IMR-90 (cell line): ENCODE measurements at regions not wholly inside any gene's neighbourhood (a gene's known extent, or its start where the extent isn't known, plus 50 kb on each side); places are given as distances from the start of the nearest gene placed in this dataset.
A peak's percentile ranks its signal among the peaks of the same experiment; 100 is the strongest.

Experiments used
- FOS ChIP-seq: fragments of 150-350 bp; IDR thresholded peaks from 2 replicates; pipeline ENCODE4 v1.6.1; 2016; ENCODE audit warnings: low read depth, low read length
- MAFK ChIP-seq: IDR thresholded peaks from 2 replicates; pipeline ENCODE4 v1.6.1; 2012; ENCODE audit warnings: low read depth, low read length, improper control_type of control experiment
- MAZ ChIP-seq: IDR thresholded peaks from 2 replicates; pipeline ENCODE4 v1.6.1; 2012; ENCODE audit warnings: low read depth, mild to moderate bottlenecking, low read length, improper control_type of control experiment, moderate library complexity, borderline replicate concordance
- MXI1 ChIP-seq: IDR thresholded peaks from 2 replicates; pipeline ENCODE4 v1.6.1; 2012; ENCODE audit warnings: low read depth, mild to moderate bottlenecking, low read length, moderate library complexity, borderline replicate concordance
- RAD21 ChIP-seq: IDR thresholded peaks from 2 replicates; pipeline ENCODE4 v1.6.1; 2012; ENCODE audit warnings: low read length, improper control_type of control experiment
- SMC3 ChIP-seq: fragments of 150-350 bp; IDR thresholded peaks from 2 replicates; pipeline ENCODE4 v1.6.1; 2016; ENCODE audit warnings: low read depth, mild to moderate bottlenecking, antibody characterized with exemption, low read length, moderate library complexity
- USF2 ChIP-seq: fragments of 150-350 bp; IDR thresholded peaks from 2 replicates; pipeline ENCODE4 v1.6.1; 2017; ENCODE audit warnings: mild to moderate bottlenecking, antibody characterized with exemption, low read length, low read depth
- TF ChIP-seq, protein P1 (sequence below): conservative IDR thresholded peaks from 2 replicates; pipeline ENCODE4 v1.5.1; 2012; ENCODE audit warnings: mild to moderate bottlenecking, low read depth, low read length, improper control_type of control experiment
- TF ChIP-seq, protein P2 (sequence below): fragments of 150-350 bp; IDR thresholded peaks from 2 replicates; pipeline ENCODE4 v1.6.1; 2016; ENCODE audit warnings: low read depth, mild to moderate bottlenecking, low read length, moderate library complexity, borderline replicate concordance

- TF ChIP-seq, protein P1, sequence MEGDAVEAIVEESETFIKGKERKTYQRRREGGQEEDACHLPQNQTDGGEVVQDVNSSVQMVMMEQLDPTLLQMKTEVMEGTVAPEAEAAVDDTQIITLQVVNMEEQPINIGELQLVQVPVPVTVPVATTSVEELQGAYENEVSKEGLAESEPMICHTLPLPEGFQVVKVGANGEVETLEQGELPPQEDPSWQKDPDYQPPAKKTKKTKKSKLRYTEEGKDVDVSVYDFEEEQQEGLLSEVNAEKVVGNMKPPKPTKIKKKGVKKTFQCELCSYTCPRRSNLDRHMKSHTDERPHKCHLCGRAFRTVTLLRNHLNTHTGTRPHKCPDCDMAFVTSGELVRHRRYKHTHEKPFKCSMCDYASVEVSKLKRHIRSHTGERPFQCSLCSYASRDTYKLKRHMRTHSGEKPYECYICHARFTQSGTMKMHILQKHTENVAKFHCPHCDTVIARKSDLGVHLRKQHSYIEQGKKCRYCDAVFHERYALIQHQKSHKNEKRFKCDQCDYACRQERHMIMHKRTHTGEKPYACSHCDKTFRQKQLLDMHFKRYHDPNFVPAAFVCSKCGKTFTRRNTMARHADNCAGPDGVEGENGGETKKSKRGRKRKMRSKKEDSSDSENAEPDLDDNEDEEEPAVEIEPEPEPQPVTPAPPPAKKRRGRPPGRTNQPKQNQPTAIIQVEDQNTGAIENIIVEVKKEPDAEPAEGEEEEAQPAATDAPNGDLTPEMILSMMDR = 0 out of 2 replicates have a peak, but pooled peaks have one; percentile 17
- TF ChIP-seq FOS = no peak
- TF ChIP-seq USF2 = no peak
- TF ChIP-seq RAD21 = 0 out of 2 replicates have a peak, but pooled peaks have one; percentile 13
- TF ChIP-seq SMC3 = peak; percentile 23; the same call in 1 of the 2 replicates
- TF ChIP-seq MAZ = no peak
- TF ChIP-seq MXI1 = no peak
- TF ChIP-seq, protein P2, sequence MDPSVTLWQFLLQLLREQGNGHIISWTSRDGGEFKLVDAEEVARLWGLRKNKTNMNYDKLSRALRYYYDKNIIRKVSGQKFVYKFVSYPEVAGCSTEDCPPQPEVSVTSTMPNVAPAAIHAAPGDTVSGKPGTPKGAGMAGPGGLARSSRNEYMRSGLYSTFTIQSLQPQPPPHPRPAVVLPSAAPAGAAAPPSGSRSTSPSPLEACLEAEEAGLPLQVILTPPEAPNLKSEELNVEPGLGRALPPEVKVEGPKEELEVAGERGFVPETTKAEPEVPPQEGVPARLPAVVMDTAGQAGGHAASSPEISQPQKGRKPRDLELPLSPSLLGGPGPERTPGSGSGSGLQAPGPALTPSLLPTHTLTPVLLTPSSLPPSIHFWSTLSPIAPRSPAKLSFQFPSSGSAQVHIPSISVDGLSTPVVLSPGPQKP = no peak
- TF ChIP-seq MAFK = no peak
Measured at GRCh38 chr11:70944636-70945035, 307.7 kb downstream of the SHANK2 start.
